DOHH2 (cell line): ENCODE measurements at regions not wholly inside any gene's neighbourhood (a gene's known extent, or its start where the extent isn't known, plus 50 kb on each side); places are given as distances from the start of the nearest gene placed in this dataset.

Source experiments
- H3F3A ChIP-seq: fragments of 200-600 bp; sonication (generic), shearing (Covaris generic); 2 replicates; pipeline ENCODE4 v1.6.0; 2016; ENCODE audit warnings: antibody characterized with exemption, mild to moderate bottlenecking; ENCODE audit not compliant: control insufficient read depth, insufficient read depth
- H3K27ac ChIP-seq: fragments of 200-600 bp; sonication (generic); 2 replicates; pipeline ENCODE4 v1.5.1; 2014; ENCODE audit warnings: low read depth, mild to moderate bottlenecking, low read length, moderate library complexity
- H3K27me3 ChIP-seq: fragments of 200-600 bp; sonication (generic); 2 replicates; pipeline ENCODE4 v1.6.1; 2014; ENCODE audit warnings: mild to moderate bottlenecking, low read length, mixed read lengths; ENCODE audit not compliant: control insufficient read depth
- H3K36me3 ChIP-seq: fragments of 200-600 bp; sonication (generic); 2 replicates; pipeline ENCODE4 v1.6.1; 2014; ENCODE audit warnings: mild to moderate bottlenecking, low read length, moderate library complexity, mixed read lengths; ENCODE audit not compliant: control insufficient read depth
- H3K4me1 ChIP-seq: fragments of 200-600 bp; sonication (generic); 2 replicates; pipeline ENCODE4 v1.6.1; 2014; ENCODE audit warnings: mild to moderate bottlenecking, low read length, mixed read lengths; ENCODE audit not compliant: control insufficient read depth
- H3K4me2 ChIP-seq: fragments of 200-600 bp; sonication (generic); 2 replicates; pipeline ENCODE4 v1.6.0; 2014; ENCODE audit warnings: mild to moderate bottlenecking, low read length, moderate library complexity
- H3K4me3 ChIP-seq: fragments of 200-600 bp; sonication (generic); 2 replicates; pipeline ENCODE4 v1.5.1; 2014; ENCODE audit warnings: mild to moderate bottlenecking, low read length, mixed read lengths
- H3K79me2 ChIP-seq: fragments of 200-600 bp; sonication (generic); 2 replicates; pipeline ENCODE4 v1.6.1; 2014; ENCODE audit warnings: mild to moderate bottlenecking, low read length, mixed read lengths; ENCODE audit not compliant: control insufficient read depth
- H3K9me2 ChIP-seq: fragments of 200-600 bp; sonication (generic); replicated peaks from 2 replicates; pipeline ENCODE4 v1.6.1; 2014; ENCODE audit warnings: mild to moderate bottlenecking, low read length, mixed read lengths; ENCODE audit not compliant: control insufficient read depth
- H3K9me3 ChIP-seq: fragments of 200-600 bp; sonication (generic); 2 replicates; pipeline ENCODE4 v1.6.1; 2014; ENCODE audit warnings: antibody characterized with exemption, low read length, mixed read lengths; ENCODE audit not compliant: control insufficient read depth, insufficient read depth
- H4K20me1 ChIP-seq: fragments of 200-600 bp; sonication (generic); 2 replicates; pipeline ENCODE4 v1.6.0; 2014; ENCODE audit warnings: low read depth, mild to moderate bottlenecking, antibody characterized with exemption, low read length, moderate library complexity; ENCODE audit not compliant: control insufficient read depth, insufficient read depth
- EZH2phosphoT487 ChIP-seq: fragments of 200-600 bp; sonication (generic); IDR thresholded peaks from 2 replicates; pipeline ENCODE4 v1.6.1; 2017; ENCODE audit warnings: borderline replicate concordance, mild to moderate bottlenecking, antibody characterized with exemption, low read length, moderate library complexity, mixed read lengths
- TF ChIP-seq, protein P1 (sequence below): fragments of 200-600 bp; sonication (generic); IDR thresholded peaks from one replicate; pipeline ENCODE4 v1.5.1; 2014; ENCODE audit warnings: antibody characterized with exemption, mild to moderate bottlenecking, low read depth, low read length; ENCODE audit not compliant: poor library complexity, severe bottlenecking

DNA sequence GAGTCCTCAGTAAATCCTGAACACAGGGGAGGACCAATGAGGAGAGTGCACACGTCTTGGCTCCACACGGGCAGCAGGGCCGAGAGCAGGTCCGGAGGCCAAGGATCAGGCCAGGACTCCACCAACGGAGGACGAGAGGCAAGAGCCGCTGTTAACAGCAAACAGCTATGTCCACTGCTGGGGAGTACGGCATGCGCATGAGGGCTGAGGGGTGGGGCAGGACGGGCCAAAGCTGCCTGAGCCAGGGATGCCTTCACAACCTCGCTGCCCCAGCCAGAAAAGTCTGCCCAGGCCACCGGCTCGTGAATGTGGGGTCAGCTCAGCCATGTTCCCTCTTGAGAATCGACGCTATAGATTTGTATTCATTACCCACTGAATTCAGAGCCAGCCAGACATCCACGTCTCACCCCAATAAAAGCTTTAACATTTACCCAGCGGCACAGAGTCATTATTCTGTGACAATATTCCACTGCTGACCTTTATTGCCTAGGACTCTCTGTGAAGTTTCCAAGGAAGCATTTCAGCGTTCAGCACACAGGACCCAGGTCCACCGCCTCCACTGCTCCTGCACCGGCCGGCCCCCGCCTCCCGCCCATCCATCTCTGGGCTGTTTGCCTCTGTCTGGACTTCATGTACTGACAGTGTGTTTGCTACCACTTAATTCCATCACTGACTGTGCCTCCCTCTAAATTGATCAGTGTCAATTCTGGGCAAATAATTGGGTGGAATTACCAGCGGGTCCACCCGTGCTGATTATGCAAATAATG lies 384.9 kb downstream of the SHANK2 start:
- Histone ChIP-seq H3K4me3 (no peak overlapping the region), H3K4me1 (no peaks in the 10 kb centered on the region), H3F3A (no peaks in the 10 kb centered on the region), H3K27me3 (no peaks in the 10 kb centered on the region), H4K20me1 (no peaks in the 10 kb centered on the region), H3K9me3 (no peaks in the 10 kb centered on the region), H3K36me3 (no peaks in the 10 kb centered on the region), H3K4me2 (no peak overlapping the region), H3K79me2 (no peaks in the 10 kb centered on the region), H3K9me2 (no peaks in the 10 kb centered on the region), H3K27ac (no peak overlapping the region)
- TF ChIP-seq, protein P1, sequence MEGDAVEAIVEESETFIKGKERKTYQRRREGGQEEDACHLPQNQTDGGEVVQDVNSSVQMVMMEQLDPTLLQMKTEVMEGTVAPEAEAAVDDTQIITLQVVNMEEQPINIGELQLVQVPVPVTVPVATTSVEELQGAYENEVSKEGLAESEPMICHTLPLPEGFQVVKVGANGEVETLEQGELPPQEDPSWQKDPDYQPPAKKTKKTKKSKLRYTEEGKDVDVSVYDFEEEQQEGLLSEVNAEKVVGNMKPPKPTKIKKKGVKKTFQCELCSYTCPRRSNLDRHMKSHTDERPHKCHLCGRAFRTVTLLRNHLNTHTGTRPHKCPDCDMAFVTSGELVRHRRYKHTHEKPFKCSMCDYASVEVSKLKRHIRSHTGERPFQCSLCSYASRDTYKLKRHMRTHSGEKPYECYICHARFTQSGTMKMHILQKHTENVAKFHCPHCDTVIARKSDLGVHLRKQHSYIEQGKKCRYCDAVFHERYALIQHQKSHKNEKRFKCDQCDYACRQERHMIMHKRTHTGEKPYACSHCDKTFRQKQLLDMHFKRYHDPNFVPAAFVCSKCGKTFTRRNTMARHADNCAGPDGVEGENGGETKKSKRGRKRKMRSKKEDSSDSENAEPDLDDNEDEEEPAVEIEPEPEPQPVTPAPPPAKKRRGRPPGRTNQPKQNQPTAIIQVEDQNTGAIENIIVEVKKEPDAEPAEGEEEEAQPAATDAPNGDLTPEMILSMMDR, result no peak
- TF ChIP-seq EZH2phosphoT487, result no peak

DNA sequence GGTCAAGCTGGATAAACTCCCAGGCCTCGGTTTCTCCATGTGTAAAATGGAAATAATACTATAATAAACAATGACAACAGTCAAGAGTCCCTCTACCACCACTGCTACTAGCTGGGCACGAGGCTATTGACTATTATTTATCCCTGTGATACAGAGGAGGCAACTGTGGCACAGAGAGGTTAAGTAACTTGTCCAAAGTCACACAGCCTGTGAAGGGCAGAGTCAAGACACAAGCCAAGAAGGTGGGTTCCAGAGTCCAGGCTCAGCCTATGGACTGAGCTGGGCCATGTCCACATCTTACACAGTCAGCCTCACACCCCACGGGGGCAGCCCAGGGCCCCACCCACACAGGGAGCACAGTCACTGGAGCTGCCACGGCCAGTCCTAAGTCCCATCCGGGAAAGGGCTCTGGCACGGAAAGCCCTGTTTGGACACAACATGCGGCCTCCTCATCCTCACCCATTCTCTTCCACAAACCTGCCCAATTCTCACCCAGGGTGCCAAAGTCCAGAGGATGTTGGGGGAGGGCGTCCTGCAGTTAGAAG lies 384.0 kb downstream of the SHANK2 start:
- H3K27me3 ChIP-seq, result no peaks in the 10 kb centered on the region
- no peak overlapping the region for H3K27ac ChIP-seq
- TF ChIP-seq EZH2phosphoT487, result no peak
- TF ChIP-seq, protein P1, result no peak
- no peaks in the 10 kb centered on the region for H3K9me2 ChIP-seq
- no peaks in the 10 kb centered on the region for H3K9me3 ChIP-seq
- H3K4me3 ChIP-seq, result no peak overlapping the region
- H3K4me1 ChIP-seq, result no peaks in the 10 kb centered on the region
- H3F3A ChIP-seq, result no peaks in the 10 kb centered on the region
- no peaks in the 10 kb centered on the region for H3K79me2 ChIP-seq
- H3K36me3 ChIP-seq, result no peaks in the 10 kb centered on the region
- H4K20me1 ChIP-seq, result no peaks in the 10 kb centered on the region
- no peak overlapping the region for H3K4me2 ChIP-seq

DNA sequence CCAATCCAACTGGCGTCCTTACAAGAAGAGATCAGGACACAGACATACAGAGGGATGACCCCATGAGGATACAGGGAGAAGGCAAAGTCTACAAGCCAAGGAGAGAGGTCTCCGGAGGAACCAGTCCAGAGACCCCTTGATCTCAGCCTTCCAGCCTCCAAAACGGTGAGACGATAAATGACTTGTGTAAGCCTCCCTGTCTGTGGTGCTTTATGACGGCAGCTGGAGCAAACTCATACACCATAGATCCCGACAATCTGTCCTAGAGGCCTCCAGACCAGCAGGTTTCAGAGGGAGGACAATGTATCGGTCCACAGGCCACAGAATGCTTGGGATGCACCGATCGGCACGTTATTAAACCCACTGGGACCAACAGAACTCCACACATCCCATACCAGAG lies 383.3 kb downstream of the SHANK2 start:
- Histone ChIP-seq H3K27ac (no peak overlapping the region), H3K79me2 (no peaks in the 10 kb centered on the region), H3K4me2 (no peak overlapping the region), H3K36me3 (no peaks in the 10 kb centered on the region), H3K4me3 (no peak overlapping the region), H4K20me1 (no peaks in the 10 kb centered on the region), H3K4me1 (no peaks in the 10 kb centered on the region), H3K27me3 (no peaks in the 10 kb centered on the region), H3F3A (no peaks in the 10 kb centered on the region), H3K9me3 (no peaks in the 10 kb centered on the region), H3K9me2 (no peaks in the 10 kb centered on the region)
- no peak for TF ChIP-seq EZH2phosphoT487
- TF ChIP-seq, protein P1, result no peak
